A673 (cell line): ENCODE measurements at regions not wholly inside any gene's neighbourhood (a gene's known extent, or its start where the extent isn't known, plus 50 kb on each side); places are given as distances from the start of the nearest gene placed in this dataset.

ENCODE experiments used
- BruUV-seq: library from RNA; stranded (reverse); fragments of 400-500 nt; replicated peaks from 2 replicates; lab custom pipeline; 2021; lab: Mats Ljungman, UMichigan
- CTCF ChIA-PET: fragments of 300-600 bp; sonication (Branson Sonifier 250); formaldehyde crosslinking; loops from one replicate; lab custom pipeline; 2022; ENCODE audit warnings: antibody characterized with exemption; lab: Charles Lee
- POLR2A ChIA-PET: fragments of 300-600 bp; sonication (Branson Sonifier 250); formaldehyde crosslinking; loops from one replicate; lab custom pipeline; 2022; ENCODE audit warnings: antibody characterized with exemption; ENCODE audit not compliant: low non-redundant PET; lab: Charles Lee
- DNase-seq: peaks from one replicate; pipeline ENCODE4 v3.0.0-alpha.2; 2015; ENCODE audit warnings: low spot score
- H3K27ac ChIP-seq: fragments of 200-600 bp; sonication (generic); 2 replicates; pipeline ENCODE4 v1.5.1; 2016; ENCODE audit warnings: mixed run types, low read depth, mild to moderate bottlenecking, mixed read lengths, antibody characterized with exemption, low read length; ENCODE audit not compliant: poor library complexity, severe bottlenecking
- H3K27me3 ChIP-seq: fragments of 200-600 bp; sonication (generic); replicated peaks from 2 replicates; pipeline ENCODE4 v1.6.1; 2017; ENCODE audit warnings: mixed run types, low read depth, mild to moderate bottlenecking, mixed read lengths, antibody characterized with exemption, low read length; ENCODE audit not compliant: insufficient read depth, poor library complexity
- H3K36me3 ChIP-seq: fragments of 200-600 bp; sonication (generic); 2 replicates; pipeline ENCODE4 v1.6.1; 2016; ENCODE audit warnings: mixed run types, mild to moderate bottlenecking, mixed read lengths, antibody characterized with exemption, low read length; ENCODE audit not compliant: insufficient read depth, poor library complexity, severe bottlenecking
- H3K4me1 ChIP-seq: fragments of 200-600 bp; sonication (generic); 2 replicates; pipeline ENCODE4 v1.6.1; 2017; ENCODE audit warnings: mixed run types, mild to moderate bottlenecking, mixed read lengths, antibody characterized with exemption, low read length; ENCODE audit not compliant: insufficient read depth, poor library complexity, severe bottlenecking
- H3K4me3 ChIP-seq: fragments of 200-600 bp; sonication (generic); 2 replicates; pipeline ENCODE4 v1.5.1; 2016; ENCODE audit warnings: low read depth, mixed run types, mild to moderate bottlenecking, mixed read lengths, low read length; ENCODE audit not compliant: poor library complexity, severe bottlenecking
- H3K9me3 ChIP-seq: fragments of 200-600 bp; sonication (generic); 2 replicates; pipeline ENCODE4 v1.6.1; 2016; ENCODE audit warnings: mixed run types, low read depth, mild to moderate bottlenecking, mixed read lengths, antibody characterized with exemption, low read length; ENCODE audit not compliant: poor library complexity, severe bottlenecking
- CTCF ChIP-seq: fragments of 300-800, 200-600 bp; sonication (generic); conservative IDR thresholded peaks from 2 replicates; pipeline ENCODE4 v1.5.1; 2017; ENCODE audit warnings: low read depth, mild to moderate bottlenecking, antibody characterized with exemption, low read length, moderate library complexity, mixed read lengths
- EZH2 ChIP-seq: fragments of 200-600 bp; sonication (generic); IDR thresholded peaks from 2 replicates; pipeline ENCODE4 v1.6.1; 2017; ENCODE audit warnings: borderline replicate concordance, low read depth, mild to moderate bottlenecking, mixed read lengths, antibody characterized with exemption, low read length; ENCODE audit not compliant: poor library complexity, severe bottlenecking
- intact Hi-C: fragments of 100-400 bp; cut with micrococcal nuclease; formaldehyde crosslinking; loops from one replicate; pipeline ENCODE4 v1.10.0; 2022; ENCODE audit not compliant: unreplicated experiment

DNA sequence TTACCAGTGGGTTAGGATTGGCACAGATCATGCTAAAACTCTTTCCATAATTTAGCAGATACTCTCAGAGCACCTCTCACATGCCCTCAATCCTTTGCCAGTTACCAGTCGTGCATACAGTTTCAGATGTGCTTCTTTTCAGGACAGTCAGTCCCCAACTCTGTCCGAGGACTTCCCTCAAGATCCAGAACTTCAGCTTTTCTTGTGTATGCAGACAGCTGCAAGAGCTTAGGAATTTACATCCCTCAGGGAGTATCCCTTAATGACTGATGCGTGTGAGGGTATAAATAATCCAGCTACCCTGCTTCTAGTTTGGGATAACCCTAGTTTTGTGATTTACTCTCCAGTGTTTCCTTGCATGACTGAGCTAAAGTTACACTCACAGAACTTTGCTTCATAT, 393.0 kb upstream of the PLXNA2 start:
- no peaks in the 10 kb centered on the region for H3K4me1 ChIP-seq
- no peak for DNase-seq
- intact Hi-C loops, result no loop called here
- ChIA-PET POLR2A (no interaction called here), CTCF (no interaction called here)
- no peak for TF ChIP-seq CTCF
- peaks cover 13% of the 10 kb centered on the region for H3K27me3 ChIP-seq
- no peaks in the 10 kb centered on the region for H3K9me3 ChIP-seq
- H3K36me3 ChIP-seq, result no peaks in the 10 kb centered on the region
- no peak overlapping the region for H3K4me3 ChIP-seq
- BruUV-seq, result no TSS peak
- no peak overlapping the region for H3K27ac ChIP-seq

- BruUV-seq, result no TSS peak
- H3K4me3 ChIP-seq, result no peak overlapping the region
- no peaks in the 10 kb centered on the region for H3K36me3 ChIP-seq
- POLR2A ChIA-PET, result no interaction called here
- H3K9me3 ChIP-seq, result no peaks in the 10 kb centered on the region
- H3K27me3 ChIP-seq, result peaks cover 5% of the 10 kb centered on the region
- TF ChIP-seq CTCF, result no peak
- no peak for TF ChIP-seq EZH2
- H3K4me1 ChIP-seq, result no peaks in the 10 kb centered on the region
- intact Hi-C loops, result no loop called here
- H3K27ac ChIP-seq, result no peak overlapping the region
- CTCF ChIA-PET, result no interaction called here
- no peak for DNase-seq
These were observed 395.2 kb upstream of the PLXNA2 start for GRCh38 chr1:208639382-208639781.

DNA sequence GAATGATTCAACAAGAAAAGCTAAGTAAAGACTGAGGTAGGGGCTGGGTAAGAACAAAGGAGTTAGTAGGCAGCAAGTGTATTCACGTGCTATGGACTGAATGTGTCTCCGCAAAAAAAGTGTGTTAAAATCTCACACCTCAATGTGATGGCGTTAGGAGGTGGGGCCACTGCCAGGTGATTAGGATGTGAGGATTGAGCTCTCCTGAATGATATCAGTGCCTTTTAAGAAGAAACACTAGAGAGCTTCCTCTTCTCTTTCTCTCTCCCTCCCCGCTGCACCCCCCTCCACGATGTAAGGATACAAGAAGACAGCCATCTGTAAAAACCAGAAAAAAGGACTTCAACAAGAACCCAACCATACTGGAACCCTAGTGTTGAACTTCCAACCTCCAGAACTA, 396.1 kb upstream of the PLXNA2 start:
- H3K36me3 ChIP-seq, result no peaks in the 10 kb centered on the region
- CTCF ChIA-PET, result no interaction called here
- H3K27me3 ChIP-seq, result peaks cover 4% of the 10 kb centered on the region
- intact Hi-C loops, result no loop called here
- no peak overlapping the region for H3K27ac ChIP-seq
- H3K4me3 ChIP-seq, result no peak overlapping the region
- no peaks in the 10 kb centered on the region for H3K4me1 ChIP-seq
- no TSS peak for BruUV-seq
- TF ChIP-seq EZH2 (no peak), CTCF (no peak)
- POLR2A ChIA-PET, result no interaction called here
- no peaks in the 10 kb centered on the region for H3K9me3 ChIP-seq
- no peak for DNase-seq
